ENCODE measurements at regions not wholly inside any gene's neighbourhood (a gene's known extent, or its start where the extent isn't known, plus 50 kb on each side); places are given as distances from the start of the nearest gene placed in this dataset.

GRCh38 chr11:82384308-82384707 lies 349.4 kb downstream of the FAM181B start:
- TF ChIP-seq, protein P1, sequence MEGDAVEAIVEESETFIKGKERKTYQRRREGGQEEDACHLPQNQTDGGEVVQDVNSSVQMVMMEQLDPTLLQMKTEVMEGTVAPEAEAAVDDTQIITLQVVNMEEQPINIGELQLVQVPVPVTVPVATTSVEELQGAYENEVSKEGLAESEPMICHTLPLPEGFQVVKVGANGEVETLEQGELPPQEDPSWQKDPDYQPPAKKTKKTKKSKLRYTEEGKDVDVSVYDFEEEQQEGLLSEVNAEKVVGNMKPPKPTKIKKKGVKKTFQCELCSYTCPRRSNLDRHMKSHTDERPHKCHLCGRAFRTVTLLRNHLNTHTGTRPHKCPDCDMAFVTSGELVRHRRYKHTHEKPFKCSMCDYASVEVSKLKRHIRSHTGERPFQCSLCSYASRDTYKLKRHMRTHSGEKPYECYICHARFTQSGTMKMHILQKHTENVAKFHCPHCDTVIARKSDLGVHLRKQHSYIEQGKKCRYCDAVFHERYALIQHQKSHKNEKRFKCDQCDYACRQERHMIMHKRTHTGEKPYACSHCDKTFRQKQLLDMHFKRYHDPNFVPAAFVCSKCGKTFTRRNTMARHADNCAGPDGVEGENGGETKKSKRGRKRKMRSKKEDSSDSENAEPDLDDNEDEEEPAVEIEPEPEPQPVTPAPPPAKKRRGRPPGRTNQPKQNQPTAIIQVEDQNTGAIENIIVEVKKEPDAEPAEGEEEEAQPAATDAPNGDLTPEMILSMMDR (conservative IDR thresholded peaks at IDR 0.05 in 1 of 2, IDR thresholded peaks at IDR 0.05 in 1 of 2; ENCODE audit: extremely low read depth in 1 of 2, insufficient read depth in 1 of 2, low read depth in 1 of 2, low read length in 2 of 2): no peak
- no peak for TF ChIP-seq EZH2 (IDR thresholded peaks at IDR 0.05; ENCODE audit: borderline replicate concordance, low read length)

Measured in mammary epithelial cell (primary cell).